C1 segment of cervical spinal cord (tissue), 14 donors: ENCODE measurements at regions not wholly inside any gene's neighbourhood (a gene's known extent, or its start where the extent isn't known, plus 50 kb on each side); places are given as distances from the start of the nearest gene placed in this dataset.
A peak's percentile ranks its signal among the peaks of the same experiment; 100 is the strongest.

Experiments used
- DNase-seq, 14 donors: peaks; one replicate each; lab custom pipeline; 2025; lab: John Stamatoyannopoulos, UW

DNA sequence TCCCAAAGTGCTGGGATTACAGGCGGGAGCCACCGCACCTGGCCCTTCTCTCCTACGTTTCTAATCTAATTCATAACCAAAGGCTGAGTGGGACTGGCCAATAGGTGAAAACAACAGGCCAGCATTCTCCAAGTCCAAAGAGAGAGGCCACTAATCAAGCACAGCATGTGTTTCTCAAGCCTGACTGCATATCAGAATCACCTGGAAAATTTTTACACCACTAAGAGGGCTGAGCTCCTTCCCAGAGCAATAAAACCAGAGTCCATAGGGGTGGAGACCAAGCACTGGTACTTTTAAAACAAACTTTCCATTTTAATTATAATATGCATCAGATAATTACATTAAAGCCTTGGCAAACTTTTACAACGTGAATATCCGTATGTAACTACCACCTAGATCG, 254.4 kb downstream of the OPA1 start:
- DNase-seq, result no peak

- no peak for DNase-seq
These were observed 255.5 kb downstream of the OPA1 start for GRCh38 chr3:193848547-193848946.

GRCh38 chr3:193850084-193850619, 257.1 kb downstream of the OPA1 start:
- DNase-seq, result no peak

DNA sequence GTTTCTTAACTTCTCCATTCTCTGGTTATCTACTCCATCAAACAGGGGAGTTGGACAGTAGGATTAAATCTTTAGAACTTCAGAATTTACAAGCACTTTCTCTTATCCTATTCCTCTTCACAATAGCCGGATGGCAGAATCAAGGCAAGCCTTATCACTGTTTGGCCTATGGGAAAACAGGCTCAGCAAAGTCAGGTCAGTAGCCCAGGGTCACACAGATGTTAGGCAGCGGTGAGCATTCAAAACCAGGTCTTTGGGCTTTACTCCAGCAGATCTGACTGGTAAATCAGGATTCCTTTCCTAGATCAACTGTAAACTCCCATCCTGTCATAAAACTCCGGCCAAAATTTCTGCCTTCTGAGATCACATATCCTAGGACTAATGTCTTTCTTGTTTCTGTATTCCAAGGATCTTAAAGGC, 258.4 kb downstream of the OPA1 start:
- no peak for DNase-seq

DNA sequence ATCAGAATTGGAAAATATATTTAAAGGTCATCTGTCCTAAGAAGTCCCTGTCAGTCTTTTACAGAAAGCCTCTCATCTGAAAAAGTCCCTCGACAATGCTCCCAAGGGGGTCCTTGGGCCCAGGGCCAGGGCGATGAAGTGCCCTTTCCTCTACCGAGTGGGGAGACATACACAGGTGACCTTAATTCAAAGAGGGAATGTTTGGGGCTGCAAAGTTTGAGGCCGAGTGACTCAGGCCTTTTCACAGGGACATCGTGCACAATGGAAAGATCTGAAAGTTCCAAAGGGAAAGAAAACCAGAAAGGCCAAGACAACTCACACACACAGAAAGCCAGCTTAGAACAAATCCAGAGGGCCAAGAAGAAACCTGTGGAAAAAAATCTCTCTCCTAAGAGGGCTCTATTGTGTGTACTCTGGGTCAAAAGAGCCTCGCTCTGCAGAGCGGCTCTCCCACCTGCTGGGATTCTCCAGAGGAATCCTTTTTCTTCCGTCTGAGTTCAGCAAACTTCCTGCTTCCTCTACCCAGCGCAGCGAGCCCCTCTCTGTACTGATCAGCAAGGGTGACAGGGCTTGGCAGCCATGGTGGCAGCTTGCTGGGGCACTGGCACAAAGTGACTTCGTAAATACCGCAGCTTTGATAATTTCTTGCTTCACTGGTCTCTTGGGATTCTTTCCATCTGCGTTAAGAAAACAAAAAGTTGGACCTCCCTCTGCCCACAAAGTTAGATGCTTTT, 259.1 kb downstream of the OPA1 start:
- peak in 1 of 14 donors; percentile 36 for DNase-seq

DNA sequence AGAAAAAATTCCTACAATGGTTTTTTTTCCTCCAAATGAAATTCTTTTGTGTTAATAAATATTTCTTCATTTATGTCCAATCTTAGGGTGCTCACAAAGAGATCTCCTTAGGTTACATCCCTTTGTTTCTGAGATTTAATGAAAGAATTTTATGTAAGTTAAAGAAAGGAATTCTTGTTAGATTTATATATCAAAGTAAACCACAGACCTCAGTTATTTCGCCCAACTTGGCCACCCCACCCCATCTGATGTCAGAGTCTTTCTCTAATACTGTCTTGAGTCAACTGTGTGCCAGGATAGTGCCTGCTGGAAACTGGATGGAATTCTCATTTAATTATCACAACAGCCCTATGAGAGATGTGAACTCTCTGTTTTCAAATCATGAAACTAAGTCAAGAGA, 259.9 kb downstream of the OPA1 start:
- DNase-seq, result no peak

DNA sequence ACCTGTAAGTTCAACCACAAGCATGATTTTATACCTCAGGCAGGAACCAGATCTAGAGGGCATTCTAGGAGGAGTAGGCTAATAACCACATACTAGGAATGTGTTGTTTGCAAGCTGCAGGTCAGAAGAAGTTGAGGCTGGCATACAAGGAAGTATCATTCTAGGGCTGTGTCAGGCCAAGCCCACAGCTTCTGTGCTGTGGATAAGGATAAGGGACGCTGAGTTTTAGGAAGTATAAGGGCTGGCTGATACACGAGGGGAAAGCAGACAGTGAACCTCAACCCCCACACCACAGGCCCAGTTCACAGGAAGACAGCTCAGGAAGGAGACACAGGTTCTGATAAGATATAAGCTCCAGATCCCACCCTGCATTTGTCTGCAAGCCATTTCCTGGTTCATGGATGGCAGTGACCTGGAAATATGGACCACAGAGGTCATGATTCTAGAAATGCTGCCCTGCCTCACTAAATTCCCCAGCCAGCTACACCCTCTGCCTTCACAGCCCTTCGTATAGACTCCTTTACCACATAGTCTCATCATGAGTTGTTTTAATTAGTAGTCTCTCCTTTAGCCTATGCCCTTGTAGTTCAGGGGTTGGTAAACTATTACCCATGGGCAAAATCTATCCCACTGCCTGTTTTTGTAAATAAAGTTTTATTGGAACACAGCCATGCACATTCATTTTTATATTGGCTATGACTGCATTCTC, 260.7 kb downstream of the OPA1 start:
- DNase-seq, result no peak

DNA sequence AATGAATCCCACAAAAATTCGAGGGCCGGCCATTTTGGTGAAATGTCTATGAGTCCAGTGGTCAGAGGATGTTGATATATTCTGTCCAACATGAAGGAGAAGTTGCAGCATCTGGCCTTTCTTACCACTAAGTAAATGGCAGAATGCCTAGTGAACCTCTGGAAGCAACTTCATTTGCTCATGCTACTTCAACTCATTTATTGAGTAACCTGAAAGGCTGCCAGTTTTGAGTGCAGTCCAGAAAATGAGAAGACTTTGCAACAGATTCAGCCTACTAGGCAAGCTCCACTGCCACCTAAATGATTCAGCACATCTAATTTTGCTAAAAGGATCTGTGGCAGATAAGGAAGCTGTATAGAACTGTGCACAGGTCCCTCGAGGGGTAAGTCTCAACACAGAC, 265.0 kb downstream of the OPA1 start:
- DNase-seq, result no peak

GRCh38 chr3:193859195-193859594, 266.2 kb downstream of the OPA1 start:
- DNase-seq, result no peak

DNA sequence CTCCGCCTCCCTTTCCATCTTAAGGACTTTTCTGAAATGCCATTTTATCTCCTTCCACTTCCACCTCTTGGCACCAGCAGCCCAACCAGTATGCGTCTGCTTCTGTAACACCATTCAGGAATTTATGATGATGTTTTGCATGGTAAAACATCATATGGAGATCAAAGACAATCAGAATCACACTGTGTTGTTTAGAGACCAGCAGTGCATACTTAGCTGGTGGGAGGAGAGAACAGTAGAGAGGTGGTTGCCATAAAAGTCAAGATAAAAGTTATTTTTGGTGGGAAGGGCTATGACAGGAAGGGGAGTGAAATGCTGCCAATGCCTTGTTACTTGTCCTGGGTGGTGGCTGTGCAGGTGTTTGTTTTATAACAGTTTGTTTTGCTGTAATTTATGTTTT, 268.0 kb downstream of the OPA1 start:
- no peak for DNase-seq

- DNase-seq, result no peak
These were observed 269.8 kb downstream of the OPA1 start for GRCh38 chr3:193862843-193863242.

DNA sequence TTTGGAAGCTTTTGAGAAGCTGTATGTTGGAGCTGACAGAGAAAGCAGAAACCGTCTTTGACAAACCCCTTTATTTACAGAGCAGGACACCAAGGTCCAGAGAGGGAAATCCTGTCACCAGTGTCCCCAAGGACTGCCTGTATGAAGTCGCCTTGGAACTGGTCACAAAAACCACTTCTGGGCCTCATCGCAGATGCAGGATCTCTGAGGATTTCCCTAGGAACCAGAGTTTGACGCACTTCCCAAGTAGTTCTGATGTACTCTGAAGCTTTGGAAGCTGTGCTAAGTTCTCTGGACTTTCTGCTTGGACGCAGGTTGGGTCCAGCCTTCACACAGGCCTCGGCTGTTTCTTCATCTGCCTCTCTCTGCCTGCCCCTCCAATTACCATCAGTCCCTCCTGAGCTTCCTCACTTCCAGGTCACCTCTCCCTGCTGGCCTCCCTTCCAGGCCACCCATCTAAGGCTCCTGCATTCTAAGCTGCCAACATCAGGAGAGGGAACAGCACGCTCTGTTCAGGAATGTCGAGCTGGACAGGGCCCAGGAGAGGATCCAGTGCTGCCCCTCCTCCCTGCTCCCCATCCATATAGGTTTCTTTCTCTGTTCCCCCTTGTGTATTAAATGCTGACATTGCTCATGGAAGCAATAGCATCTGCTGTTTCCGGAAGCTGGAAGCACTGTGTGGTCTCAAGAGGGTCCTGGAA, 270.8 kb downstream of the OPA1 start:
- no peak for DNase-seq

DNA sequence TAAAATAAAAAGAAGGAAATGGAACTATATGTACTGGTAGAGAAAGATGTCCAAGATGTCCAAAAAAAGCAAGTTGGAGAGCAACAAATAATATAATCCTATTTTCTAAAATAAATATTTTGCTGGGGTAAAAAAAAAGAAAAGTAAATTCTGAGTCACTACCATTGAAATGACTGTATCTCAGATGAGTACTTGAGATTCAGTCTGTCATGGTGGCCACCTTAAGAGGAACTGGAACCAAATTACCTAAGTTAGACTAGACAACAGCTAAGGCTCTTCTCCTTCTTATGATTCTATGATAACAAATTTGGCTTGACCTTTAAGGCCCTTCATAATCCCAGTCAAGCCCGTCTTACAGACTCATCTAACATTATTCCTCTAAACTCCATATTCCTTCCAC, 270.6 kb upstream of the HES1 start:
- DNase-seq, result no peak

GRCh38 chr3:193865896-193866480, 270.0 kb upstream of the HES1 start:
- no peak for DNase-seq

DNA sequence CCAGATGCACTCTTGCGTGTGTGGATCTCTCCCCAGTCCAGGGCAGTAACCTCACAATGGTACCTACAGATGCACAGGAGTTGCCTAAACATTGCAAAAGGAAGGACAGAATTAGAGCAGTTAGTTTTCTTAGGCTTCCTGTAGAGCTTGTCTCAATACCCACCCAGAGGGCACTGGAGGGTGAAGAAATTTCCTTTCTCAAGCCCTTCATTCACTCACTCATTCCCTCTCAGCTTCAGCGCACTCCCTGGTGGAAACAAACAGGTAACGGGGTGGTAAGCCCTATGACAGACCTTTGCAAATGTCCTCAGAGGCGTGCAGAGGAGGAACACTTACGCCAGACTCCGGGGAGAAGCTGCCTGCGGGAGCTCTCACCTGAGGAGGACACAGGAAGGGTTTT, 267.4 kb upstream of the HES1 start:
- DNase-seq, result no peak

GRCh38 chr3:193869221-193870201, 266.4 kb upstream of the HES1 start:
- DNase-seq, result peak in 7 of 14 donors; percentile 4 to 78 (median 18)

- no peak for DNase-seq
These were observed 265.4 kb upstream of the HES1 start for GRCh38 chr3:193870376-193871219.

- no peak for DNase-seq
These were observed 264.8 kb upstream of the HES1 start for GRCh38 chr3:193871220-193871485.

DNA sequence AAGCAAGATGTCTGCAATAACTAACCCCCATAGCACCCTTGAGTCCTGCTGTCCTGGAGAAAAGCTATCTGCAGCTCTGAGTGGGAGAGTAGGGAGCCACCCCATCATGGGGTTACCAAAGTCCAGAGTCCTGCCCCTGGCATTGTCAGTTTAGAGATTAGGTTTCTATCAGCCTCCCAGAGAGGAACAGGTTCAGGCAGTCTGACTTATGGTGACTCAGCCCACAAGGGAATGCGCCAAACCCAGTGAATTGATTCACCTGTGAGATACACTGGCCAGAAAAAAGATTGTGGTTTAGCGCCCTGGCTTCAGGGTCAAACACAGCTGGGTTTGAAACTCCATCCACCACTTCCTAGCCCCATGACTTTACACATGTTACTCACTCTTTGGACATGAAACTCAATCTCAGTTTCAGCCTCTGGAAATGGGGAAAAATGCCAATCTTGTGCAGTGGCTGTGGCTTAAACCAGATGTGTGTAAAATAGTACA, 263.6 kb upstream of the HES1 start:
- DNase-seq, result no peak
